Esophagus squamous epithelium (tissue), 5 donors: ENCODE measurements at regions not wholly inside any gene's neighbourhood (a gene's known extent, or its start where the extent isn't known, plus 50 kb on each side); places are given as distances from the start of the nearest gene placed in this dataset.

Experiments
- DNase-seq: peaks from one replicate; lab custom pipeline; 2025; lab: John Stamatoyannopoulos, UW
- H3K27ac ChIP-seq, 4 donors: fragments of 200-600 bp; sonication (generic); one replicate each; pipeline ENCODE4 v1.5.1; 2016 to 2019; ENCODE audit warnings: mild to moderate bottlenecking in 1 of 4
- H3K27me3 ChIP-seq, 4 donors: fragments of 200-600 bp; sonication (generic); 1 replicate in 3 of 4; 2 replicates in 1 of 4; pipeline versions ENCODE4 v1.5.1 to v1.6.0; 2017 to 2021; ENCODE audit warnings: antibody characterized with exemption in 1 of 4
- H3K36me3 ChIP-seq, 3 donors: fragments of 200-600 bp; sonication (generic); one replicate each; pipeline ENCODE4 v1.5.1; 2016 to 2019
- H3K4me1 ChIP-seq, 3 donors: fragments of 200-600 bp; sonication (generic); one replicate each; pipeline ENCODE4 v1.5.1; 2017 to 2019
- H3K4me3 ChIP-seq, 4 donors: fragments of 200-600 bp; sonication (generic); 1 replicate in 3 of 4; 2 replicates in 1 of 4; pipeline ENCODE4 v1.5.1; 2016 to 2019; ENCODE audit warnings: mild to moderate bottlenecking in 2 of 4, moderate library complexity in 1 of 4
- H3K9me3 ChIP-seq, 3 donors: fragments of 200-600 bp; sonication (generic); one replicate each; pipeline ENCODE4 v1.5.1; 2016 to 2019
- CTCF ChIP-seq, 6 experiments: fragments of 450-650 bp in 4 of 6; fragments of 200-600 bp in 2 of 6; sonication (generic) in 2 of 6; IDR thresholded peaks; one replicate each; pipeline ENCODE4 v1.5.1; 2016 to 2019; ENCODE audit warnings: antibody characterized with exemption in 6 of 6, mild to moderate bottlenecking in 4 of 6, moderate library complexity in 4 of 6
- POLR2A ChIP-seq, 4 donors: fragments of 450-650 bp; IDR thresholded peaks; one replicate each; pipeline ENCODE4 v1.6.1; 2017; ENCODE audit warnings: antibody characterized with exemption in 4 of 4, mild to moderate bottlenecking in 4 of 4, moderate library complexity in 3 of 4
- WGBS, 2 donors: methylation state at CpG; one replicate each; pipeline ENCODE4 v1.1.5; 2018; 5-methylcytosine and 5-hydroxymethylcytosine counted together
- intact Hi-C: fragments of 100-400 bp; cut with DNase I; formaldehyde crosslinking; loops from one replicate; pipeline ENCODE4 v1.15.0; 2022
- donor health status: DM: yes; HTN: yes; CAD: no.

DNA sequence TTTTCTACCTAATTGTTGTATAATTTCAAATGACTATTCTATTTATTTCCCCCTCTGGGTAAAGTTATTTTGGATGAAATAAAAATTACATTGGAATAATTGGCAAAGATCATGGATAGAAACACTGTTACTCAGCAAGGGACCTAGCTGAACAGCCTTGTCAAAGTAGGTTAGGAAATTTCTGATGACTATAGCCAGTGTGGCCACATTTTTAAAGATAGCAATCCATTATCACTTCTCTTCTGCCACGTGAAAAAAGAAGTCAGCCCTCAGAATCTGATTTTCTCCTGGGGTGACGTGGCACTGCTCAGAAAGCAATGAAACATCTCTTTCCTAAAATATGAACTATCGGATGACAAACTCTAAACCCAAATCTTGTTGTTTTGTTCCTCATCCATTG lies 784.2 kb upstream of the RIOK2 start:
- Histone ChIP-seq H3K27me3 (no peaks in the 10 kb centered on the region), H3K27ac (no peak overlapping the region), H3K36me3 (no peaks in the 10 kb centered on the region), H3K4me1 (no peaks in the 10 kb centered on the region), H3K4me3 (no peak overlapping the region), H3K9me3 (no peaks in the 10 kb centered on the region)
- intact Hi-C loops, result no loop called here
- DNase-seq, result no peak
- TF ChIP-seq POLR2A (IDR thresholded peaks at IDR 0.05), result no peak
- no peak for TF ChIP-seq CTCF (IDR thresholded peaks at IDR 0.05)
- 72 to 73% methylated on average over 3 of the region's 3 CpGs for whole genome bisulfite sequencing, 2 donors

DNA sequence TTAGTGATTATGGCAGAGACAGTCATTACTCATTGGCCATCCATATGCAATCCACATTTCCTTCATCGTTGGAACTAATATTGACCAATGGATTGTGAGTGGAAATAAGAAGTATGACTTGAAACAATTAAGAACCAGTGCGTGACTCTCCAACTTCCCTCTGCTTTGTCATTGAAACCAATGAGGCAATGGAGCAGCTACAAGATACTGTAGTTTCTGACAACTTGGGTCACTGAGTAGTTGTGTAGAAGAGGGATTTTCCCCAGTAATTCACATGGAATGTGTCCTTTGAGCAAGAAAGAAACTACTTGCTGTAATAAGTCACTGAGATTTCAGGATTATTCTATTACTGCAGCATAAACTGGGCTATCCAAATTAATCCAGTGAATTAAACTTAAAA lies 785.3 kb upstream of the RIOK2 start:
- intact Hi-C loops, result no loop called here
- Histone ChIP-seq H3K36me3 (no peaks in the 10 kb centered on the region), H3K4me3 (no peak overlapping the region), H3K27ac (no peak overlapping the region), H3K4me1 (no peaks in the 10 kb centered on the region), H3K27me3 (no peaks in the 10 kb centered on the region), H3K9me3 (no peaks in the 10 kb centered on the region)
- WGBS, 2 donors, result 86 to 91% methylated on average over 2 of the region's 2 CpGs
- DNase-seq, result no peak
- TF ChIP-seq POLR2A (IDR thresholded peaks at IDR 0.05) (no peak), CTCF (IDR thresholded peaks at IDR 0.05) (no peak)

DNA sequence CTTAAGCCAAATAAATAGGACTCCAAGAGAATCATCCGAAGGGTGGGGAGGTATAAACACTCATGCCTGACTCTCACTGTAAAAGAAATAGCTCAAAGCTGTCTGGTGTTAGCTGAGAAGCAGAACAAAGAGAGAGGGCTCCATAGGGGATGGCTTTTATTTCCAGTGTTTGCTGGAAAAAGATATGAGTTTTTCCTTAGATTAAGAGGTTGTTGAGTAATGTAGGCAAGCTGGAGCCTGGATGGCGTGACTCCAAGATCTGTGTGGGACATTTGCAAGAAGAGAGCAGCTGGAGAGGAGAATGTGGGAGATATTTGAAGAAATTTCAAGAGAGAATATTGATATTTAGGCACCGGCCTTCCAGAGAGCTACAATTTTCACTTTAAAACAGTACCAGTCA lies 793.7 kb upstream of the RGMB start:
- Histone ChIP-seq H3K4me3 (no peak overlapping the region), H3K27ac (no peak overlapping the region), H3K9me3 (no peaks in the 10 kb centered on the region), H3K4me1 (no peaks in the 10 kb centered on the region), H3K27me3 (no peaks in the 10 kb centered on the region), H3K36me3 (no peaks in the 10 kb centered on the region)
- 58 to 72% methylated on average over 3 of the region's 3 CpGs for WGBS, 2 donors
- intact Hi-C loops, result no loop called here
- no peak for DNase-seq
- TF ChIP-seq CTCF (IDR thresholded peaks at IDR 0.05), result no peak
- TF ChIP-seq POLR2A (IDR thresholded peaks at IDR 0.05), result no peak

DNA sequence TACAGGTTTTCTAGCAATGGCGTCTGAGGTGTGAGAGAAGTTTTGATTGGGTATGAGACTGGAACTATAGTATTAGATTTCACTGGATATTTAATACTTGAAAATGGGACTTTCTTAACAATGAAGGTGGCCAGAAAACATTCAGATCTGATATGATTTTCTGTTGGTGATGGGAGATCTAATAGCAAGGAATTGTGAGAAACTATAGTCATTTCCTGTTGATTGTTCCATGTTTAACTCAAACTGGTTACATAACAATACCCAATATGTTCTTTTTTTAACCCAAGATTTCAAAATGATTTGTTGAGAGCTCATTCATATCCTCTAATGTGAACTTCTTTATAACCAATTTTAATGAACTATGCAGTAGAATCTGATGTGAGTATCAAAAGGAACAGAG lies 793.2 kb upstream of the RGMB start:
- Histone ChIP-seq H3K27ac (no peak overlapping the region), H3K36me3 (no peaks in the 10 kb centered on the region), H3K9me3 (no peaks in the 10 kb centered on the region), H3K27me3 (no peaks in the 10 kb centered on the region), H3K4me3 (no peak overlapping the region), H3K4me1 (no peaks in the 10 kb centered on the region)
- intact Hi-C loops, result no loop called here
- TF ChIP-seq CTCF (IDR thresholded peaks at IDR 0.05) (no peak), POLR2A (IDR thresholded peaks at IDR 0.05) (no peak)
- 71 to 77% methylated on average over 1 of the region's 1 CpG for WGBS, 2 donors
- DNase-seq, result no peak

GRCh38 chr5:97986069-97986468 lies 787.4 kb upstream of the RGMB start:
- H3K27me3 ChIP-seq, result no peaks in the 10 kb centered on the region
- no peaks in the 10 kb centered on the region for H3K36me3 ChIP-seq
- no peak overlapping the region for H3K4me3 ChIP-seq
- DNase-seq, result no peak
- no peaks in the 10 kb centered on the region for H3K4me1 ChIP-seq
- intact Hi-C loops, result no loop called here
- 51% methylated on average over 4 of the region's 4 CpGs for WGBS, 2 donors
- TF ChIP-seq CTCF (IDR thresholded peaks at IDR 0.05), result no peak
- TF ChIP-seq POLR2A (IDR thresholded peaks at IDR 0.05), result no peak
- H3K9me3 ChIP-seq, result no peaks in the 10 kb centered on the region
- H3K27ac ChIP-seq, result no peak overlapping the region
